Suprapubic skin (tissue), 3 donors: ENCODE measurements at regions not wholly inside any gene's neighbourhood (a gene's known extent, or its start where the extent isn't known, plus 50 kb on each side); places are given as distances from the start of the nearest gene placed in this dataset.

Experiments
- CTCF ChIP-seq, 2 donors: fragments of 200-600 bp in 1 of 2; fragments of 450-650 bp in 1 of 2; sonication (generic) in 1 of 2; IDR thresholded peaks; one replicate each; pipeline ENCODE4 v1.5.1; 2016 to 2019; ENCODE audit warnings: antibody characterized with exemption in 2 of 2, mild to moderate bottlenecking in 1 of 2, moderate library complexity in 1 of 2
- POLR2AphosphoS5 ChIP-seq, 3 donors: sonication (generic); formaldehyde crosslinking; IDR thresholded peaks; one replicate each; pipeline ENCODE4 v1.6.1; 2017; ENCODE audit warnings: antibody characterized with exemption in 3 of 3

GRCh38 chr15:61459785-61460707, 230.9 kb upstream of the RORA start:
- TF ChIP-seq CTCF (IDR thresholded peaks at IDR 0.05) (no peak), POLR2AphosphoS5 (IDR thresholded peaks at IDR 0.05) (no peak)
